HFF-Myc (cell line): ENCODE measurements at regions not wholly inside any gene's neighbourhood (a gene's known extent, or its start where the extent isn't known, plus 50 kb on each side); places are given as distances from the start of the nearest gene placed in this dataset.
A peak's percentile ranks its signal among the peaks of the same experiment; 100 is the strongest.

ENCODE experiments used
- DNase-seq: peaks from one replicate; pipeline ENCODE4 v3.0.0-alpha.2; 2011; ENCODE audit warnings: low read depth; ENCODE audit errors: extremely low read depth
- H3K4me3 ChIP-seq: replicated peaks from 2 replicates; pipeline ENCODE4 v1.5.1; 2011; ENCODE audit warnings: low read depth, mild to moderate bottlenecking, control low read depth, low read length
- TF ChIP-seq, protein P1 (sequence below): IDR thresholded peaks from 2 replicates; pipeline ENCODE4 v1.5.1; 2012; ENCODE audit warnings: mild to moderate bottlenecking, low read depth, low read length, control low read depth; ENCODE audit errors: missing control alignments

- TF ChIP-seq, protein P1, sequence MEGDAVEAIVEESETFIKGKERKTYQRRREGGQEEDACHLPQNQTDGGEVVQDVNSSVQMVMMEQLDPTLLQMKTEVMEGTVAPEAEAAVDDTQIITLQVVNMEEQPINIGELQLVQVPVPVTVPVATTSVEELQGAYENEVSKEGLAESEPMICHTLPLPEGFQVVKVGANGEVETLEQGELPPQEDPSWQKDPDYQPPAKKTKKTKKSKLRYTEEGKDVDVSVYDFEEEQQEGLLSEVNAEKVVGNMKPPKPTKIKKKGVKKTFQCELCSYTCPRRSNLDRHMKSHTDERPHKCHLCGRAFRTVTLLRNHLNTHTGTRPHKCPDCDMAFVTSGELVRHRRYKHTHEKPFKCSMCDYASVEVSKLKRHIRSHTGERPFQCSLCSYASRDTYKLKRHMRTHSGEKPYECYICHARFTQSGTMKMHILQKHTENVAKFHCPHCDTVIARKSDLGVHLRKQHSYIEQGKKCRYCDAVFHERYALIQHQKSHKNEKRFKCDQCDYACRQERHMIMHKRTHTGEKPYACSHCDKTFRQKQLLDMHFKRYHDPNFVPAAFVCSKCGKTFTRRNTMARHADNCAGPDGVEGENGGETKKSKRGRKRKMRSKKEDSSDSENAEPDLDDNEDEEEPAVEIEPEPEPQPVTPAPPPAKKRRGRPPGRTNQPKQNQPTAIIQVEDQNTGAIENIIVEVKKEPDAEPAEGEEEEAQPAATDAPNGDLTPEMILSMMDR = no peak
- DNase-seq = no peak
- H3K4me3 ChIP-seq = no peak overlapping the region
Observed at GRCh38 chr10:124225029-124225466, 131.7 kb upstream of the CHST15 start.

DNA sequence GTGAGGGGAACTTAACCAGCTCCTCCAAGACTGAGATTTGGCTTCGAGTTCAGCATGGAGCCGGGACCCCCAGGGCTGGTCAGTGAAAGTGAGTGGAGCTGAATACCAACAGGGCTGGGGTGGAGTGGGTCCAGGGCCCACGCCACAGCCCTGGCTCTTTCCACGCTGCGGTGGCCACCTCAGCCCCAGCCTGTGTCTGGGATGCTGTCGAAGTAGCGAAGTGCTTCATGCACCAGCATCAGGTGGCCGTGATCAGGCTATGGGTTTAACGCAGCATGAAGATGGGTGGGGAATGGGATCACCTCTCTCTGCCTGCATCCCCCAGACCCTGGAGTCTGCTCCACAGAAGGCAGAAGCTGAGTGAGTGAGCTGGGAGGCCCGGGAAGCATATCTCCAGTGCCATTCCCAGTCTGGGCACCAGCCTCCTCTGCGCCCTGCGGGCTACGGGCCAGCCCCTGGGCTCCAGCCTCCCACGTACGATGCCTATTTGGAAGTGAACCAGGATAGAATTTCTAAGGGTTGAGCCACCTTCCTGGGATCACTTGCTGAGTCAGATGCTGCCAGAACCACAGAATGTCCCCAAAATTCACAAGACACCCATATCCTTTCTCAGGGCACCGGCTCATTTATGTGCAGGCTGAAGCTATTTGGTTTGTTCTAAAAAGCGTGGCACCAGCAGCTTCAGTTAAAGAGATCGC, 131.1 kb upstream of the CHST15 start:
- no peak for DNase-seq
- no peak overlapping the region for H3K4me3 ChIP-seq
- TF ChIP-seq, protein P1 = no peak

GRCh38 chr10:124223711-124224085, 130.3 kb upstream of the CHST15 start:
- no peak for DNase-seq
- H3K4me3 ChIP-seq = no peak overlapping the region
- TF ChIP-seq, protein P1 = no peak

DNA sequence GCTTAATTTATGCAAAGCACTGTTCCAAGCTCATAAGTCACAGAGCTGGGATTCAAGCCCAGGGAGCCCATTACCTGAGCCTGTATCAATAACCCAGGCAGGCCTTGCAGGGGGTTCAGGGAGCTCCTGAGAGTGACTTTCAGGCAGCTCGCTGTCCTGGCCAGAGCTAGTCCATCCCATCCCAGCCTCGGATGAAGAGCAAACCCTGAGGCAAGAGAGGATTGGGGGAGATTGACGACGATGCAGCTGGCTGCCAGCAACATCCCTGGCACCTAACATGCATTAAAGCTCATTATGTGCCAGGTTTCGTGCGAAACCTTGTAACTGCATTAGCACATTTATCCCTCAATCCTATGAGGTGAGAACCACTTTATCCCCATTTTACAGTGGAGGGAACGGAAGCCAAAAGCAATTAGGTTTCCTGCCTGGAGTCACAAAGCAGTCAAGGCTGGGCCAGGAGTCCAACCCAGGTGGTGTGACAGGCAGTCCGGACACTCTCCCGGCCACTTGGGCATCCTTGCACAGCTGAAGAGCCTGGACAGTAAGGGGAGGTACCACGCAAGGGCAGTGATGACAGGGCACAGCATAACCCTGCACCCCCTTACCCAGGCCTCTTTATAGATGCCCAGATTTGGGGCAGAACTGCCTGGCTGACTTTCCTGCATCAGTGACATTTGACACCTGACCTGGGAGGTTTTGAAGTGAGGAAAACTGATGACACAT, 129.8 kb upstream of the CHST15 start:
- TF ChIP-seq, protein P1 = no peak
- DNase-seq = no peak
- no peak overlapping the region for H3K4me3 ChIP-seq

GRCh38 chr10:124222318-124222987, 129.1 kb upstream of the CHST15 start:
- no peak overlapping the region for H3K4me3 ChIP-seq
- TF ChIP-seq, protein P1 = no peak
- no peak for DNase-seq

- DNase-seq = peak; percentile 31
Observed at GRCh38 chr10:124221356-124222317, 128.2 kb upstream of the CHST15 start.

More at GRCh38 chr10:124221356-124222317, 128.2 kb upstream of the CHST15 start:
- H3K4me3 ChIP-seq = no peak overlapping the region
- TF ChIP-seq, protein P1 = no peak
